GM23248 (cell line): ENCODE measurements at regions not wholly inside any gene's neighbourhood (a gene's known extent, or its start where the extent isn't known, plus 50 kb on each side); places are given as distances from the start of the nearest gene placed in this dataset.

Source experiments
- EZH2 ChIP-seq: fragments of 200-600 bp; sonication (generic); IDR thresholded peaks from 2 replicates; pipeline ENCODE4 v1.6.1; 2018; ENCODE audit warnings: antibody characterized with exemption, mild to moderate bottlenecking; ENCODE audit not compliant: insufficient read depth, poor library complexity, severe bottlenecking
- EZH2phosphoT487 ChIP-seq: fragments of 200-600 bp; sonication (generic); IDR thresholded peaks from 2 replicates; pipeline ENCODE4 v1.6.1; 2018; ENCODE audit warnings: antibody characterized with exemption, moderate library complexity, mild to moderate bottlenecking, low read depth; ENCODE audit not compliant: insufficient read depth

DNA sequence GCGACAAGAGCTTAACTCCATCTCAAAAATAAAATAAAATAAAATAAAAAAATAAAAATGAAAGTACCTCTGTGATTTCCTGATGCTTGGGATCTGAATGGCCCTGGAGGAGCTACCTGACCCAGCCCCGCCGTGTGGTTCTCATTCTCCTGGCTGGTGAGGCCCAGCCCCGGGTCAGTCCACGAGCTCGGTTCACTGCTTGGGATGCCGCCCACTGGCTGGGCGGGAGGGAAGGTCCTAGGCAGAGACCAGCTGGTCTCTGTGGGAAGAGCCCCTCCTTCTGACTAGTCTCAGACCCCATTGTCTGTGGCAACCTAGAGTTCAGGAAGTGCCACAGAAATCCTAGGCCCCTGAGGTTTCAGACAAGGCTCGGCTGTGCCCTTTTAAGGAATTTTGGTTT, 55.1 kb upstream of the DLGAP1 start:
- TF ChIP-seq EZH2, result no peak
- no peak for TF ChIP-seq EZH2phosphoT487
